ENCODE measurements at regions not wholly inside any gene's neighbourhood (a gene's known extent, or its start where the extent isn't known, plus 50 kb on each side); places are given as distances from the start of the nearest gene placed in this dataset.

DNA sequence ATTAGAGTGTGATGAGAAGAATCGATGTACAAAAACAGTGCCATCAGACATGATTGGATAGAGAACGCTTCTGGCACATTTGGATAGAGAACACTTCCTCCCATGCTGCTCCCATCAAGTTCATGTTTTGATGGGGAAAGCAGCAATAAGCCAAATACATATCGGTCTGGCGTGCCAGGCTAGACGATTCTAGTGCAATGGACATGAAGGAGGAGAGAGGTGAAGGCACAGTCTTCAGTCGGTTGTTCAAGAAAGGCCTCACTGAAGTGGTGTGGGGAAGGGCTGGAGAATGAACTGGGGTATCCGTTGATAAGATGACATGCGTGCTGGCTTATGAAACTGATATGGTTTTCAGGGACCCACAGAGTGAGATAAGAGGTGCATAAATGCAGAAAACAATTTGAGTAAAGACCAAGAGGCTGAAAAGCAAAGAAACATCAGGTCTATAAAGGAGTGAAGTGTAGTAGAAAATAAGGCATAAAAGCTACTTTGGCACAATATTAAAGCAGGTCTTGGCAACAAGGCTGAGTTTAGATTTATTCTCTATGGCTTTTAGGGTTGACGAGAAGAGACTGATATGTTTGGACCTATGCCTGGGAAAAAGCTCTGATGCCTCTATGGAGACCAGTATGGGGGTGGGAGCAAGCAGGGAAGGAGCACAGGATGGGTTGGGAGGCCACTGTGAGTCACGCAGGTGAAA is 117.6 kb upstream of the PIEZO2 start:
- Histone ChIP-seq H4K20me1 (ENCODE audit: insufficient read depth) (no peaks in the 10 kb centered on the region), H3F3A (replicated peaks; ENCODE audit: insufficient read depth) (no peaks in the 10 kb centered on the region), H3K4me1 (ENCODE audit: control insufficient read depth in 1 of 2, insufficient read depth in 2 of 2, low read depth in 1 of 2, low read length in 1 of 2) (no peaks in the 10 kb centered on the region), H3K4me3 (ENCODE audit: low read depth in 2 of 2, low read length in 1 of 2) (no peak overlapping the region), H3K9me2 (no peaks in the 10 kb centered on the region), H3K27me3 (ENCODE audit: insufficient read depth) (peaks cover 6% of the 10 kb centered on the region; the same call in 1 of the 2 replicates), H3K36me3 (replicated peaks in 1 of 2; ENCODE audit: control insufficient read depth in 1 of 2, insufficient read depth in 2 of 2, low read length in 1 of 2) (no peaks in the 10 kb centered on the region), H3K9ac (no peak overlapping the region), H3K79me2 (ENCODE audit: insufficient read depth) (no peaks in the 10 kb centered on the region), H3K9me3 (no peaks in the 10 kb centered on the region), H3K27ac (ENCODE audit: low read depth in 2 of 2, low read length in 1 of 2) (no peak overlapping the region), H2AFZ (ENCODE audit: low read depth) (no peak overlapping the region), H3K4me2 (no peak overlapping the region)
- ChIA-PET CTCF (no interaction called here), POLR2A (no interaction called here)
- no peak for DNase-seq
- TF ChIP-seq, protein P1, sequence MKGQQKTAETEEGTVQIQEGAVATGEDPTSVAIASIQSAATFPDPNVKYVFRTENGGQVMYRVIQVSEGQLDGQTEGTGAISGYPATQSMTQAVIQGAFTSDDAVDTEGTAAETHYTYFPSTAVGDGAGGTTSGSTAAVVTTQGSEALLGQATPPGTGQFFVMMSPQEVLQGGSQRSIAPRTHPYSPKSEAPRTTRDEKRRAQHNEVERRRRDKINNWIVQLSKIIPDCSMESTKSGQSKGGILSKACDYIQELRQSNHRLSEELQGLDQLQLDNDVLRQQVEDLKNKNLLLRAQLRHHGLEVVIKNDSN (IDR thresholded peaks at IDR 0.05; ENCODE audit: borderline replicate concordance, low read depth), result no peak
- no peak for TF ChIP-seq RFX5 (IDR thresholded peaks at IDR 0.05; ENCODE audit: low read length)
- no peak for TF ChIP-seq FOSL2 (IDR thresholded peaks at IDR 0.05; ENCODE audit: borderline replicate concordance, low read depth)
- TF ChIP-seq JUND (IDR thresholded peaks at IDR 0.05), result no peak
- TF ChIP-seq SMC3 (IDR thresholded peaks at IDR 0.05; ENCODE audit: low read depth, low read length), result no peak
- no peak for TF ChIP-seq TEAD4 (IDR thresholded peaks at IDR 0.05; ENCODE audit: borderline replicate concordance, insufficient read depth)
- TF ChIP-seq EZH2phosphoT487 (IDR thresholded peaks at IDR 0.05; ENCODE audit: borderline replicate concordance, low read depth), result no peak
- TF ChIP-seq NRF1 (IDR thresholded peaks at IDR 0.05; ENCODE audit: low read depth, low read length), result no peak
- TF ChIP-seq, protein P2, sequence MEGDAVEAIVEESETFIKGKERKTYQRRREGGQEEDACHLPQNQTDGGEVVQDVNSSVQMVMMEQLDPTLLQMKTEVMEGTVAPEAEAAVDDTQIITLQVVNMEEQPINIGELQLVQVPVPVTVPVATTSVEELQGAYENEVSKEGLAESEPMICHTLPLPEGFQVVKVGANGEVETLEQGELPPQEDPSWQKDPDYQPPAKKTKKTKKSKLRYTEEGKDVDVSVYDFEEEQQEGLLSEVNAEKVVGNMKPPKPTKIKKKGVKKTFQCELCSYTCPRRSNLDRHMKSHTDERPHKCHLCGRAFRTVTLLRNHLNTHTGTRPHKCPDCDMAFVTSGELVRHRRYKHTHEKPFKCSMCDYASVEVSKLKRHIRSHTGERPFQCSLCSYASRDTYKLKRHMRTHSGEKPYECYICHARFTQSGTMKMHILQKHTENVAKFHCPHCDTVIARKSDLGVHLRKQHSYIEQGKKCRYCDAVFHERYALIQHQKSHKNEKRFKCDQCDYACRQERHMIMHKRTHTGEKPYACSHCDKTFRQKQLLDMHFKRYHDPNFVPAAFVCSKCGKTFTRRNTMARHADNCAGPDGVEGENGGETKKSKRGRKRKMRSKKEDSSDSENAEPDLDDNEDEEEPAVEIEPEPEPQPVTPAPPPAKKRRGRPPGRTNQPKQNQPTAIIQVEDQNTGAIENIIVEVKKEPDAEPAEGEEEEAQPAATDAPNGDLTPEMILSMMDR (IDR thresholded peaks at IDR 0.05), result no peak
- no peak for TF ChIP-seq NFIC (IDR thresholded peaks at IDR 0.05; ENCODE audit: borderline replicate concordance)
- TF ChIP-seq, protein P3, sequence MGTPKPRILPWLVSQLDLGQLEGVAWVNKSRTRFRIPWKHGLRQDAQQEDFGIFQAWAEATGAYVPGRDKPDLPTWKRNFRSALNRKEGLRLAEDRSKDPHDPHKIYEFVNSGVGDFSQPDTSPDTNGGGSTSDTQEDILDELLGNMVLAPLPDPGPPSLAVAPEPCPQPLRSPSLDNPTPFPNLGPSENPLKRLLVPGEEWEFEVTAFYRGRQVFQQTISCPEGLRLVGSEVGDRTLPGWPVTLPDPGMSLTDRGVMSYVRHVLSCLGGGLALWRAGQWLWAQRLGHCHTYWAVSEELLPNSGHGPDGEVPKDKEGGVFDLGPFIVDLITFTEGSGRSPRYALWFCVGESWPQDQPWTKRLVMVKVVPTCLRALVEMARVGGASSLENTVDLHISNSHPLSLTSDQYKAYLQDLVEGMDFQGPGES (IDR thresholded peaks at IDR 0.05; ENCODE audit: low read depth, low read length), result no peak
- TF ChIP-seq YY1 (IDR thresholded peaks at IDR 0.05; ENCODE audit: low read depth), result no peak
- TF ChIP-seq RAD21 (IDR thresholded peaks at IDR 0.05; ENCODE audit: low read length), result no peak
- TF ChIP-seq RXRA (IDR thresholded peaks at IDR 0.05; ENCODE audit: borderline replicate concordance, low read depth), result no peak
- WGBS (ENCODE audit: low lambda C conversion rate), result 10% methylated on average over 10 of the region's 10 CpGs

DNA sequence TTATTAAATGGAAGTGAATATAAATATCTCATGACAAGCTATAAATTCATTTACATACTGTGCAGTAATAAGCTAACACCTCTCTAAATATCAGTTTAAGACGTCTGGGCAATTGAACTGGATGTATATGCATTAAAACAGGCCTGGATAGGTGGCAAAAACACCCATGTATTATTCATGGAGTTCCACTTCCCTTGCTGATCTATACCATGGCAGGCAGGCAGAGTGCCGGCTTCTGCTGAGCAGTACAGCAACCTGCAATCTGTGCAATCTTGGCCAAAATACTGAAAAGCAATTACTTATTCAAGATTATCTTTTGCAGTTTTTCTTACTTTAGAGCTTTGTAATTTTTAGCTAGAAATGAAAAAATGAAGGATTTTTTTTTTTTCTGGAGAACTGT is 112.1 kb upstream of the PIEZO2 start:
- H3K36me3 ChIP-seq (replicated peaks in 1 of 2; ENCODE audit: control insufficient read depth in 1 of 2, insufficient read depth in 2 of 2, low read length in 1 of 2), result no peaks in the 10 kb centered on the region
- peaks cover 0 to 13% of the 10 kb centered on the region in 2 experiments; a peak in 2 of 4 replicates for H3K4me1 ChIP-seq (ENCODE audit: control insufficient read depth in 1 of 2, insufficient read depth in 2 of 2, low read depth in 1 of 2, low read length in 1 of 2)
- H3K79me2 ChIP-seq (ENCODE audit: insufficient read depth), result no peaks in the 10 kb centered on the region
- TF ChIP-seq RCOR1 (IDR thresholded peaks at IDR 0.05; ENCODE audit: low read length) (no peak), EZH2phosphoT487 (IDR thresholded peaks at IDR 0.05; ENCODE audit: borderline replicate concordance, low read depth) (no peak), MEF2A (IDR thresholded peaks at IDR 0.05; ENCODE audit: borderline replicate concordance, low read depth) (no peak), GATA2 (CRISPR knock-in tag; IDR thresholded peaks at IDR 0.05) (no peak)
- TF ChIP-seq, protein P3 (IDR thresholded peaks at IDR 0.05; ENCODE audit: low read depth, low read length), result no peak
- TF ChIP-seq, protein P1 (IDR thresholded peaks at IDR 0.05; ENCODE audit: borderline replicate concordance, low read depth), result no peak
- no peaks in the 10 kb centered on the region for H3K9me3 ChIP-seq
- ChIA-PET CTCF (interaction anchor here (0.6 to 1.2 kb wide), 2 partner anchors 16 to 49 kb away, joined by 3 read pairs; no protein-coding TSS in a partner anchor), POLR2A (no interaction called here)
- no peak overlapping the region for H2AFZ ChIP-seq (ENCODE audit: low read depth)
- no peaks in the 10 kb centered on the region for H3K9me2 ChIP-seq
- no peak overlapping the region for H3K4me3 ChIP-seq (ENCODE audit: low read depth in 2 of 2, low read length in 1 of 2)
- H3K4me2 ChIP-seq, result no peak overlapping the region
- H4K20me1 ChIP-seq (ENCODE audit: insufficient read depth), result no peaks in the 10 kb centered on the region
- H3K9ac ChIP-seq, result no peak overlapping the region
- 33% methylated on average over 2 of the region's 2 CpGs for WGBS (ENCODE audit: low lambda C conversion rate)
- no peak for DNase-seq
- H3K27me3 ChIP-seq (ENCODE audit: insufficient read depth), result no peaks in the 10 kb centered on the region
- H3F3A ChIP-seq (replicated peaks; ENCODE audit: insufficient read depth), result no peaks in the 10 kb centered on the region
- H3K27ac ChIP-seq (ENCODE audit: low read depth in 2 of 2, low read length in 1 of 2), result no peak overlapping the region
